Activated T-cell treated with anti-CD3 and anti-CD28 coated beads for 4 hours (primary cell): ENCODE measurements at regions not wholly inside any gene's neighbourhood (a gene's known extent, or its start where the extent isn't known, plus 50 kb on each side); places are given as distances from the start of the nearest gene placed in this dataset.
"Not testable (repeated sequence)": the region's sequence is repeated elsewhere in the genome, so short reads cannot be mapped to it uniquely, and the experiment has no call there.

ENCODE experiments used
- DNase-seq: peaks from one replicate; pipeline ENCODE4 v3.0.0-alpha.2; 2020

DNA sequence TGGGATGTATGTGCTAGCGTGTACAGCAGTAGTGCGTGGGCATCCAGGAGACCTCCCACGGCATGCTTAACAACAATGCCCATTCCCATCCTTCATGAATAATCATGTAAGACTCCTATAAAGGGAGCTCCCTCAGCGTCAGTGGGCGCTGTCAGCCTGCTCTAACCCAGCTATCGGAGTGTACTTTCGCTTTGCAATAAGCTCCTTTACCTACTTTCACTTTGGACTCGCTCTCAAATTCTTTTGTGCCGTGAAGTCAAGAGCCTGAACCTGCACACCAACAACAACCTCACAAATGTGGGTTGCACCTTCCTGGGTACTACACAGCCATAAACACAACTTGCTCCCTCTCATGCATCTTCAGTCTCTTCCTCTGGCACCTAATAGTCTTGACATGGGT lies 114.8 kb upstream of the PAXBP1 start:
- DNase-seq = no peak

DNA sequence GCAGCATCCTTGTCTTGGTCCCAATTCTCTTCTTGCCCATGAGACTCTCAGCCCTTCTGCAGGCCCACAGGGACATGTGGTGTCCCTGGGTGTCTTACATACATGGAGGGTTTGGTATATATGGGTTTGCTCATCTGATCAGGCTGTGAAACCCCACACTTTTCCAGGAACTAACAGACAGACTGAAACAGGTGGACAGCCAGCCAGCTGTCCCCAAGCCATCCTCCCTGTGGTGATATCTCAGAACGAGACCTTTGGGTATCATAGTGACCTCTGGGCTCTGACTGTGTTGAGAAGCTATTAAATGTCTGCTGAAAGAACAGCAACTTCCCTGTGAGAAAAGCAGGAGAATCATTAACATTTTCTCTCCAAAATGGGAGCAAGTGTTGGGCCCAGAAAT lies 115.5 kb upstream of the PAXBP1 start:
- no peak for DNase-seq

DNA sequence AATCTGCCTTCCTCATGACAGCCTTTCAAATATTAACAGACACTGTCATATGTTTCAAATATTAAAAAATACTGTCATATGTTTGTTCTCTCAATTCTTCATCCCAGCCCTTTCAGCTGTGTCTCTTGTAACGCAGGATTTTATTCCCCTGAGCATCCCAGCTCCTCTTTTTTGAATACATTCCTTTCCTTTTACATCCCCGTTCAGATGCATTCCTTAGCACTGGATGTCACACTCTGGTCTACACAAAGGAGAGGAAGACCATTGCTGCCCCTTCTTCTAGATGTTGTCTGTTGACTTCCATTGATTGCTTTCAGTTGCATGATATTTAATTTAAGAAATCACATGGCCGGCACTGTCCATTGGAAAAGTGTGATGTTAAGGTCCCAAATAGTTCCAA lies 117.4 kb upstream of the PAXBP1 start:
- DNase-seq = no peak

DNA sequence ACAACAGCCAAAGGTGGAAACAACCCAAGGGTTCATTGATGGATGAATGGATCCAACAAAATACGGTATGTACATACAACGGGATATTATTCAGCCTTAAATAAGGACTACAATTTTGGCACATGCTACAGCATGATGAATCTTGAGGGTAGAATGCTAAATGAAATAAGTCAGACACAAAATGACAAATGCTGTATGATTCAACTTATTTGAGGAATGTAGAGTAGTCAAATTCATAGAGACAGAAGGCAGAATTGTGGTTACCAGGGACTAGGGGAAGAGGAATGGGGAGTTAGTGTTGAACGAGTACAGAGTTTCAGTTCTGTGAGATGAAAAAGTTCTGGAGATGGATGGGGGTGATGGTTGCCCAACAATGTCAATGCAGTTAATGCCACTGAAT lies 118.0 kb upstream of the PAXBP1 start:
- no peak for DNase-seq

DNA sequence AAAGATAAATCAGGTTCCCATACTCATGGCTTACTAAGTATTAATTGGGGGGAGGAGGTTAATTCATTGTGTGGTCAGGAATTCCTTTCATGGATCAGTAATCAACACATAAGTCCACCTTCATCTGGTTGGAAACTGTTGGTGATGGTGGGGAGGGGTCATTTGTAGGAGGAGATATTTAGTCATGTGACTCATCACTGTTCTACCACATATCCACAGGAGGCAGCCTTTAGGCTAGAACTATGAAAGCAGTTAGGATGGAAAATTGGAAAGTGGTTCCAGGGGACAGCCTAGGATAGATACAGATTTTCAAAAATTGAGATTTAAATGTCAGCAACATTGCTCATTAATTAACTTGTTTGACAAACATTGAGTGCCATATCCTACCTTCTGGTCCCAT lies 122.8 kb upstream of the PAXBP1 start:
- DNase-seq = no peak

DNA sequence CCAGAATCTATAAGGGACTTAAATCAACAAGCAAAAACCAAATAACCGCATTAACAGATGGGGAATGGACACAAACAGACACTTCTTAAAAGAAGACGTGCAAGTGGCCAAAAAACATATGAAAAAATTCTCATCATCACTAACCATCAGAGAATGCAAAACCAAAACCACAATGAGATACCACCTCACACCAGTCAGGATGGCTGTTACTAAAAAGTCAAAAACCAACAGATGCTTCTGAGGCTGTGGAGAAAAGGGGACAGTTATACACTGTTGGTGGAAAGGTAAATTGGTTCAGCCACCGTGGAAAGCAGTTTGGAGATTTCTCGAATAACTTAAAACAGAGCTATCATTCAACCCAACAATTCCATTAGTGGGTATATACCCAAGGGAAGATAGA lies 124.9 kb upstream of the OLIG2 start:
- DNase-seq = no peak

DNA sequence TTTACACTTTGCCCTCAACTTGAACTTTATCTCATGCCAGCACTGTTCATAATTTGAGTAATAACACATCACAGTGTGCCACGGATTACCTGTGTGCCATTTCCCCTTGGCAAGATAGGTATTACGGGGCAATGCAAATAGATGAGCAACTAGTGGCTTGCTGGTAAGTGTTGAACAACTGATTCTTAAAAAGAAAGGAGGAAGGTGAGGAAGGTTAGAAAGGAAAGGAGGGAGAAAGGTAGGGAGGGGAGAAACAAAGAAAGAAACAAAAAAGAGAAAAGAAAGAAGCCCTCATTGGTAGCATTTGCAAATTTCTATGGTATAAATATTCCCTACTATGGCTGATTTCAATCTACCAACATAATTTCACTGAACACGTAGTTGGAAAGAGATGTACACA lies 118.2 kb upstream of the OLIG2 start:
- DNase-seq = no peak

DNA sequence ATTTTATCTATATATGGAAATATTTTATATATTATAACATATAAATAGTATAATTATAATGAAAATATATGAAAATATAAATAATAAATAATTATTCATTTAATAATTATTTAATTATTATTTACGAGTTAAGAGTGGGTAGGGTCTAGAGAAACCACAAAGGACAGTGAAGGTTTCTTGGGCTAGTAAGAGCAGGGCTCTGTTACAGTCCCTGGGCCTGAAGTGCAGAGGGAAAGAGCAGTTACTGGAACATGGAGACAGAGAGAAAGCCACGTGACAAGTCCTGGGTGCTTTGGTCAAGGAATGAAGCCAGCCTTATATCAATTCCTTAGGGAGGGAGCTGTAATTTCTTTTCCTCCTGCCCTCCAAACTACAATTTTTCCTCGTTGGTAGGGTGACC lies 117.2 kb upstream of the OLIG2 start:
- no peak for DNase-seq

DNA sequence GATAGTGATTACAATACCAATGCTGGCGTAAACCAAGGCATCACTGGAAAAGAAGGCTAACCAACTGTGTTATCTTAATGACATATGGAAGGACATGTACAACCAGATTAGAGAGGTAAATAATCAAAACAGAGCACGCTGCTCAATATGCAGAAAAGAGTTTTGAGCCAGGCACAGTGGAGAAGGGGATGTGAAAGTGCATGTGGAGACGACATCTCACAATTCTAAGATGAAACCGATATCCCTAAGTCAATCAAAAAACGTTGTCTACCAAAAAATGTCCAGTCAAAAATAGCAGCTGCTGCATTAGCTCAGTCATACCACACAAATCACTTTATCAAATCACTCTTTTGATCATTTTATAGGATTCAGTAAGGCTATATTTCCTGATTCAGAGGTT lies 116.3 kb upstream of the OLIG2 start:
- no peak for DNase-seq

DNA sequence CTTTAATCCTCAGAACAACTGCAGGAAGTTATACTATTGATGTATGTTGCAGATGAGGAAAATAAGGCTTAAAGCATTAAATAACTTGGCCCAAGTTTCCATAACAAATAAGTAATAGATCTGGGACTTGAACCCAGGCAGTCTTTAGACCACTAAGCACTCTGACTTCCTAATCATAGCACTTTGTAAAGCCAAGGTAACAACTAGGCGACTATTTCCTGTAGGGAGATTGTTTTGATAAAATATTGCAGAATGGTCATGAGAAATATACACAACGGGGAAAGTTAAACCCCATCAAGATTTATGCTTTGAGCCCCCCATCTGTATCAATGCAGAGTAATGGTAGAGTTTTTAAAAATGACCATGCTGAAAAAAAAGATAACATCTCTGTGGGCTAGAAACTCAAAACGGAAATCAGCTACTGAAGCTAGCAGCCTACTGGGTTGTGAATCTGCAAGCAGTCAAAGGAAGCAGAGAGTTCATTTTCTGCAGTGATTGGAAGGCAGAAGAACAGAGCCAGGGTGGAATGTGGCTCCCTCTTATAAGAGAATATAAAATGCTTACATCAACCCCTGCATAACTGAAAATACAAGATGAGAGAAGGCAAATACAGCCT lies 111.2 kb upstream of the OLIG2 start:
- no peak for DNase-seq

DNA sequence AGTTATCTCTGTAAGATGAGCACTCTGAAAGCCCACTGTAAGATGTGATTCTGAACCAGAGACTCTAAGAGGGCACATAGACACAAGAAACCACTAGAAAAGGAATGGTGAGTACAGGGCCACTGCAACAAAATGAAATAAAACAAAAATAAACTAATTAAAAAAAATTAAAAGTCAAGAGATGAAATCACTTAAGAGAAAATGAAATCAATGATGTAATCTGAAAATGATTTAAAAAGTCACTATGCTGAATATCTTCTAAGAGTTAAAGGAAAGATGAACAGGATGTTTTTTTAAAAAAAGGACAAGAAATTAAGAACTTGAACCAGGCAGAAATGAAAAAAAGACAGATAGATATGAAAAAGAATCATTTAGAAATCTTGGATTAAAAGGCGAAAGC lies 110.6 kb upstream of the OLIG2 start:
- no peak for DNase-seq

DNA sequence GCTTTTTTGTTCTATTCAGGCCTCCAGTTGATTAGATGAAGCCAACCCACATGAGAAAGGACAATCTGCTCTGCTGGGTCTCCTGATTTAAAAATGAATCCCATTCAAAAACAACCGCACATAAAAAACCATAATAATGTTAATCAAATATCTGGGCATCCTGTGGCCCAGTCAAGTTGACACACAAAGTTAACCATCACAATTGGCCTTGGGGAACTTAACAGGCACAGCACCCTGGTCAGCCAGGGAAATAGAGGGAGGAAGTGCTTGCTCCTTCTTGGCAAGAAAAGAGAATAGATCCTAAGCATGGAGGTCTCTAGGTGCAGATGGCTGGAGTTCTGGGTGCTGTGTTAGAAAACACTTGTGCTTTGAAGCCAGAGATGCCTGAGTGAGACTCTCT lies 109.6 kb upstream of the OLIG2 start:
- no peak for DNase-seq

DNA sequence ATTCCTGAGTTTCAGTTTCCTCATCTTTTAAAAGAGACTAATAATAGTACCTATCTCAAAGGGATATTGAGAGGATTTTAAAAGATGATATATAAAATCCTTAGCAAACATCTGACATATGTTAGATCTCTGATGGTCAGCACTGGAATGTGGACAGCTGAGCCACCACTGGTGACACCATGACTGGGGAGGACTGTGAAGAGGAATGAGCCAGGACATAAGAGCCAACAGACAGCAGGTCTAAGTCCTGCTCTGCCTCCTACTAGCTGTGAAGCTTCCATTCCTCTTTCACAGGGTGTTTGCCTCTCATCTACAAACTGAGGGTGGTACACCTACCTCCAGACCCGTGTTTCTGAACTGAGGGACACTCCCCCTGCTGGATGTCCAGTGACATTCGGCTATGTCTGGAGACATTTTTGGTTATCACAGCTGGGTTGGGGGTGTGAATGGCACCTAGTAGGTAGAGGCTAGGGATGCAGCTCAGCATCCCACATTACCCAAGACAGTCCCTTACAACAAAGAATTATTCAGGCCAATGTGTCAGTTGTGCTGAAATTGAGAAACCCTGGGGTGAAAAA lies 109.1 kb upstream of the OLIG2 start:
- DNase-seq = no peak

DNA sequence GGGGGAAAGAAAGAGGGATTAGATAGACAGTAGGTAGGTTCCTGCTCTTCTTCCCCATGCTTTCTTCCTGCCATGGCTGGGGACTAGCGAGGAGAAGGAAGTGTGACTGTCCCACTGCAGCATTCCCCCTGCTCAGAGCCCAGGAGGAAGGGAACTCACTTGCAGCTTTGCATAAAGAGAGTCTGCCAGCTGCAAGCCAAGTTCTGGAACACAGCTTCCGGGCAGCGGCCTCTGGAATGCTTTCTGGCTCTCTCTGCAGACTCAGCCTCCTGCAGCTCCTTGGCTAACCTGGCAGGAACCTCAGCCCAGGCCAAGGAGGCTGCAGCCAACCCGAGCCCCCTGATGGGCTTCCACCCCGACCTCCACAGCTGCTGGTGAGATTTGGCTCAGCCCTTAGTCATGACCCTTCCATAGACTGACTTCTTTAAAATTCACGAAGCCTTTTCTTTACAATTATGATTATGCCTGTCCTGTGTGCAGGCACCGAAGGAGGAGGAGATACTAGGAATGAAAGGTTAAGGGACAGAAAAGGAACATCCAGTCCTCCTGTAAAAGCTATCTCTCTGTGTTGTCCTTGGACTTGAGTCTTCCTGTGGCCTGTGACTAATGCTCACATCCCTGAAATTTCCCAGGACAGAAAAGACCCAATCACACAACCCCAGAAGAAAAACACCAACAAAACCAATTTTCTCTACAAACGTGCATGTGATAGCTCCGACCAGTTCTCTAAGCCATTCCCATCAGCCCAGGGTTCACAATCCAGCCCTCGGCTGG lies 108.2 kb upstream of the OLIG2 start:
- no peak for DNase-seq

DNA sequence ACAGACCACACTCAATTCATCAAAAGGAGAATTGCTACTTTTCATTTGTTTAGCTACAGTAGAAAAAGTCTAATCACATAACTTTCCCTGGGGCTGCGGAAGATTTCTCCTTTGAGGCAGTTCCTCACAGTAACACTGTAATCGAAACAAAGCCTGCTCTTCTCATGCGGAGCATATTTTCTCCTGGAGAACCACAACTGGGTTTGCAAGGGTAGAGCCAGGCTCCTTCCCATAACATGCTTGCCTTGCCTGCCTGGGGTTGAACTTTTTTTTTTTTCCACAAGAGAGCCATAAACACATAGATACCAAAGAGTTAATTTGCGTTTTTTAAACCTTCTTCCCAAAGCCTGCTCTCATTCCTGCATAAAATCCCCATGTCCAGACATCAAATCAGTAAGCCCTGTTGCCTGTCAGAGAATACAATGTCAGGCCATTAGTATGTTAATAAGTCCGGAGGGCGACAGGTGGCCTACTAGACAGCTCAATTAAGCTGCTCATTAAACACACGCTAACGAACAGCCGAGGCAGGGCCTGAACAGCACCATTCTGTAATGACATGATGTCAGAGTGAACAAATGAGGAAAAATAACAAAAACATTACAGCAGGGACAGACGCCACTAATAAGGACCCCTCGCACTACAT lies 107.1 kb upstream of the OLIG2 start:
- DNase-seq = no peak

DNA sequence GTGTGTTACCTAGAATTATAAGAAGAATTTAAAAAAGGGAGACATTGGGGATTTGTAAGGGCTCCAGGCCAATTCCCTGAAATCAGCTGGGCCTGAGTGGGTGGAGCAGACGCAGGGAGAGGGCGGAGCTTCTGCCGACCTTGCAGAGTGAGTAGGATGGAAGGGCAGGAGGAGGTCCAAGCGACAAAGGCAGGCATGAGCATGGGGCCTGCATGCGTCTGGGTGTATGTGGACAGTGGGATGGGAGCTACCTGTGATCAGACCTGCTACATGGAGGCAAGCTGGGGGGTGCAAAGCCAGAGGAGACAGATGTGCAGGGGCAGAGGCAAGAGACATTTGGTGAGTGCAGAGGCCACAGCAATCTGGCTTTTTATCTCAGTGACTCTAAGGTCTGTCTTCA lies 105.3 kb upstream of the OLIG2 start:
- no peak for DNase-seq

DNA sequence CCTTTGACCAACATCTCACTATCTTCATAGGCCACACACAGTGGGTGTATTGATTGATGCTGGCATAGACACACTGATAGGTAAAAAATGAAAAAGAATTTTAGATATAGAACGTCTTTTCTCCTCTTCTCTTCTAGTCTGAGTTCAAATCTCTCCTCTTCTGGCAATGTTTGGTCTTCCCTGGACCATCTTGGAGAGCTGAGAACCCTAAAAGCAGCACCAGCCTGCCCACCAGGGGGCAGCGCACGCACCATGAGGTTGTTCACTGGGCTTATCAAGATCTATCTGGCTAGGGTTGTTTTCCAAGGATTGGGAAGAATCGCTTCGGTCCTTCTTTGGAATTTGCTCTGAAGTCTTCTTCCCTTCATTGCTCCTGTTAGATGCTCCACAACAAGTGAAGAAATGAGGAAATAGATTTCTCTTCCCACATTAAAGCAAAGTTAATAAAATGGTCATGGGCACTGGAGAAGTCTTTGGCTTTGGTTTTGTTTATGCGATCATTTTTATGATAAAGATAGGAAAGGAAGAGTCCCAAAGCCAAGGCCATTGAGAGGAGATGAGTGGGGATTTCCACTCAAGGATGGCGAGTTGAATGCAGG lies 104.0 kb upstream of the OLIG2 start:
- DNase-seq = no peak

DNA sequence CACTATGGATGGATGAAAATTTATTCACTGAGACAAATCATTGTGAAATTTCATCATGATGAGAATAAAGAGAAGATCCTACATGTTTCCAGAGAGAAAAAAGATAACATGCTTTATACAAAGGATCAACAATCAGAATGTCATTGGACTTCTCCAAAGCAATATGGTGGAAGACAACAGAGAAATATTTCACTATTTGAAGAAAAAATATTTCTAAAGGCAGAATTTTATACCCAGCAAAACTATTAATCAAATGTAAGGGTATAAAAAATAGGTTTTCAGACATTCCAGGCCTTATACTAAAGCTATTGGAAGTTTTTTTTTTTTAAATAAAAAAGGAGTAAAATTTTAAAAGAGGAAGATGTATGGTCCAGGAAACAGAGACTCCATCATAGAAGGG lies 100.6 kb upstream of the OLIG2 start:
- no peak for DNase-seq

DNA sequence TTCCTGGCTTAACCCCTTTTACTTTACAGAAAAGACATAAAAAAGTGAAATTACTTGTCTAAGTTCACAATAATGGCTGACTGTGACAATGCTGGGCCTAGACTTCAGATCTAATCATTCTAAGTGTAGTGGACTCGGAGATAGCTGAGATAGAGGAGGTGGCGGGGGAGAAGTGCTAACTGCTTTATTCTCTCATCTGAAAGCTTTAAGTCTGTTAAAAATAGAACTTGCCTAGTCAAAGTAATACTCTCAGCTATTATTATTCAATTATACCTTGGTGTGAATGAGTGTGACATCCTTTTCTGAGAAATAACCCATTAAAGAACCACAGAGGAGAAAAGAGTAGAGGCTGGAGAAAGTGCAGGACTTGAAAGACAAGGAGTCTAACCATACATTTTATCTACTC lies 96.1 kb upstream of the OLIG2 start:
- DNase-seq = no peak

DNA sequence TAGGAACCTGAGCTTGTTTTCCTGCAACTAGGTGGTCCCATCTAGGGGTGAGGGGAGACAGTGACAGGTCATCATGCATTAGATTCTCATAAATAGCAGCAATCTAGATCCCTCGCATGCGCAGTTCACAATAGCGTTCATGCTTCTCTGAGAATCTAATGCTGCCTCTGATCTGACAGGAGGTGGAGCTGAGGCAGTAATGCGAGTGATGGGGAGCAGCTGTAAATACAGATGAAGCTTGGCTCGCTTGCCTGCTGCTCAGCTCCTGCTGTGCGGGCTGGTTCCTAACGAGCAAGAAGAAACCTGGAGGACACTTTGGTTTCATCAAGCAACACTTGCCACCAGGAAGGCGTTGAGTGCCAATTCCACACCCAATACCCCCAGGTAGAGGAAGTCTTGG lies 95.1 kb upstream of the OLIG2 start:
- DNase-seq = no peak

DNA sequence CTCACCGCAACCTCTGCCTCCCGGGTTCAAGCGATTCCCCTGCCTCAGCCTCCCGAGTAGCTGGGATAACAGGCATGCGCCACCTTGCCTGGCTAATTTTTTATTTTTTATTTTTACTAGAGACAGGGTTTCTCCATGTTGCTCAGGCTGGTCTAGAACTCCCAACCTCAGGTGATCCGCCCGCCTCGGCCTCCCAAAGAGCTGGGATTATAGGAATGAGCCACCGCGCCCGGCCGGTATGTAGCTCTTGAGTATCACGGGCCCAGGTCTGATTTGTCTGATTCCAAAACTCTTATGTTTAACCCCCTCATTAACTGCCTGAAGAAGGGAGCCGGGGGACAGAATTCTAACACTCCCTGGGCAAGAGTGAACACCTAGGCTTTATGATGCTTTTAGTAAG lies 91.7 kb upstream of the OLIG2 start:
- not testable (repeated sequence) for DNase-seq

DNA sequence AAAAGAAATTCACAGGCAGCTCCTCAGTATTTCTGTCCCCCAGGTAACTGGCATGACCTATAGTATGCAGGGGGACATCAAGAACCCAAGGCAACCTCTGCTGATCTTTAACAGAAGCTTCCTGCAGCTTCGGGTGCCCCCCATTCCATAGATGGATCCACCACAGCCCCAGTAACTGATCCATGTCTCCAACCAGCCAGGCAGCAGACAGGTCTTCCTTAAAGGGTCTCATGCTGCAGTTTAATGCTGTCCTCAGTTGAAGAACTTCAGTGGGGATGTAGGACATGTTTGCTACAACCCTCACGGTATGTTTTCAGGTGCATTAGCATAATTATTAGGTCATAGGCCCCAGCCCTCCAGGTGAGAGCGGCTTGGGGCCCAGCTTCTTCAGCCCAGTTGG lies 90.9 kb upstream of the OLIG2 start:
- DNase-seq = no peak

DNA sequence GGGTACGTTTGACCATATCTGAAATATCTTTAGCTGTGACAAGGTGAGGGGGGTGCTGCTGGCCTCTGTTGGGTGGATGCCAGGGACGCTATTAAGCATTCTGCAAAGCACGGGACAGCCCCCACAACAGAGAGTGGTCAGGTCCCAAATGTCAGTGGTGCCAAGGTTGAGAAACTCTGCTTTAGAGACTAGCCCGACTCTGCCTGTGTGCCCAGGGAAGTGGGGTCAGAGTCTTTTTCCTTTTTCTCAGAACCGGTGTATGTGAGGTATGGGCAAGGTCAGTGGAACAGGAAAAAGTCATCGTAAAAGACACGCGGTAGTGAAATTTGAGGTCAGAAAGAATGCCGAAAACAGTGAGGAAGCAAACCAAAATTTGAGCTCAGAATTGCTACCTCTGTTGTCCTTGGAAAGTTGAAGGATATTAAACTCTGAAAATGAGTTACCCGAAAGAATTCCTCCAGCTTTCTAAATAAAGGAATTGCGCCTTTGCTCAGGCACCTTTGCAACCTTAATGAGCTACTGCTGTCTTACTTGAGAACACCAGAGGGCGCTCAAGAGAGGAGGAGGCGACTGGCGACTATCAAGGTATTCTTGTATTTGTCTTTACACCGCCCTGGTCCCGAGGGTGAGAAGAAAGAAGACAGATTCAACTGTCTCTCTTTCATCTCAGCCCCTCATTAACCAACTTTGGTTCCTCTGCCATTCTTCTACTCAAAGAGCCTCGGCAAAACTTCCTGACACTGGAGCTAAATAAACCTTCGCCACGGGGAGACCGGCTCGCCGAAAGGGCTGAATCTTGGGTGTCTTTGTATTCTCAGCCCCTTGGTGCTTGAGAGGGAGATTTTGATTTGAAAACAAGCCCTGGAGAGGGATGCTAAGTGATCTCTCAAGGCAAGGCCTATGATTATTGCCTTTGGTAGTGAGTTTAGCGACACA lies 85.4 kb upstream of the OLIG2 start:
- peak; percentile 29 for DNase-seq
